ENCODE measurements at regions not wholly inside any gene's neighbourhood (a gene's known extent, or its start where the extent isn't known, plus 50 kb on each side); places are given as distances from the start of the nearest gene placed in this dataset.

DNA sequence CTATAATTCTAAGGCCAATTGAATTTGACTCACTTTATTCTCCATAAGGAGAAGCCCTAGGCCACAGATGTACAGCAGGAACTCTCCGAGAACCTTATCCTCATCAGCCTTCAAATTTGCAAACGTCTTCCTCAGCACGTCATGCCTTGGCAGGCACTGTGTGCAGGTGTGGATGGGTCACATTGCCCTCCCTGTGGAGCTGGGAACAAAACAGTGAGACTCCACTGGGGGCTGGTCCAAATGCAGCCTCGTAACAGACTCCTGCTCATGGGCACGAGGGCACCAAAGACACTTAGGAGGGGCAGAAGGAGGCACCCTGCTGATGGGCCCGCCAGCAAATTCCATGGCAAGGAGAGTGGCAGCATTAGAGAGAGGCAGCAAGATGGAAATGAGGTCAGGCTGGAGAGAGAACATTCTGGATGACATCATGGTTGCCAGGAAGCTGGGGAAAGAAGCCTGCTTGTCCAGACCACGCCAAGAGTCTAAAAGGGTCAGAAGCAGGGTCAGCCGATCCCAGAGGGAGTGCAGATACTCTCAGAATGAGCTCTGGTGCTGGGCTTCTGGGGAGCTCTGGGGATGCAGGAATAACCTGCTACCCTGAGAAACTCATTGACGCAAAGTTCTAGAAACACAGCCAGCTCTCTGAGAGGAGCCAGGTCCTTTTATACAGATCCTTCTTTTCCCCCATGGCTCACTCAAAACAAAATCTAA, 242.2 kb downstream of the B3GLCT start:
- peak in 2 of 3 donors; percentile 39 to 80 for DNase-seq

DNA sequence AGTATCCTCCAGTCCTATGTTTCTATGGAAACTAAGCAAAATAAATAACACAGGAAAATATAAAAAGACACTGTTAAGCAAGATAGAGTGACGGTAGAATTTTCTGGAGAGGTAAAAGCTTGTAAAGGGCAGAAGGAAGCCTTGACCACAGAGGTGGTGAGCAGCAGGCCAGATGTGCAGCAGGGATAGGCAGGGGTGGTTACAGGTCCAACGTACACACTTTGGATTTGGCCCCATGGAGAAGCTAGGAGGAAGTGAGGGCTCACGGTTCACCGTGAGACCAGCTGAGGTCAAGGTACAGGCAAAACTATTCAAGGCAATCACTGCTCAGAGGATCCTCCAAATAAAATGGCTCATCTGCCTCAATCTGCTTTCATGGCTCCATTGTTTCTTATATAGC, 242.8 kb downstream of the B3GLCT start:
- DNase-seq = no peak

DNA sequence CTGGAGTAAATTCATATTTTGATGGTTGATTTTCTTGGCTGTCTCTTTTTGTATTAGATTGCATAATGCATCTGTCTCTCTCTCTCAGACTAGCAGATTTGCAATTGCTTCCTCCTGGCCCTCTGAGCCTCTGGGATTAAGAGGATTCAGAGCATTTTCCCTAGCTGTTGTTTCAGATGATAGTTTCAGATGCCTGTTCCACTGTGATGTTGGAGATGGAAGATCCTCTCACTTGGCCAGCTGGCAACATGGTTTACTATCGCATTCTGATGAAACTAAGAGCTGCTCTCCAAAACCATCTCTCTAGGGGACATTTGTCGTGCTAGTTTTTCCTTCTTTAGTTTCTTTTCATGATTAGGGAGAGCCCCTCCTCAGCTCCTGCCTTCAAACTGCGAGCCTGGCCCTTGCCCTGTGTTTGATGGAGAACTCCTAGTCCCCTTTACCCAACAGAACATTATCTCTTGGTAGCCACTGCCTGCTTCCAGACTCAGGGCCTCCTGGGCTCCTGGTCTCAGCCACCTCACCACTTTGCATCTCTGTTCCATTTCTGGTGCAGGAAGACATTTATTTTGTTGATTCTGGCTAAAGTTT, 244.6 kb downstream of the B3GLCT start:
- DNase-seq = peak in 2 of 3 donors; percentile 73 to 86

DNA sequence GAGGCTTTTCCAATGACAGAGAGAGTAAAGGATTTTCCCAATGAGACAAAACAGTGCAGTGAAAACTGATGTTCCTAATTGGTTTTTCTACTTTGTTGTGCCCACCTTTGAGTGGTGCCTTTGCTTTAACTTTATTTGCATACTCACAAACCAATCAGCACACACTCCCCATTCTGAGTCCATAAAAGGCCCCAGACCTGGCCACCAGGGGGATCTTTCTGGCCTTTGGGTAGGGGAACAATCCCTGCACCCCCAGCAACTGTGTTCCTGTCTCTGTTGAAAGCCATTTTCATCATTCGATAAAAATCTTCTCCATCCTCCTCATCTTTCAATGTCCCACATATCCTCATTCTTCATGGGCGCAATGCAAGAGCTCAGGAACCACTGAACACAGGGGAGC, 252.8 kb downstream of the B3GLCT start:
- DNase-seq = no peak

DNA sequence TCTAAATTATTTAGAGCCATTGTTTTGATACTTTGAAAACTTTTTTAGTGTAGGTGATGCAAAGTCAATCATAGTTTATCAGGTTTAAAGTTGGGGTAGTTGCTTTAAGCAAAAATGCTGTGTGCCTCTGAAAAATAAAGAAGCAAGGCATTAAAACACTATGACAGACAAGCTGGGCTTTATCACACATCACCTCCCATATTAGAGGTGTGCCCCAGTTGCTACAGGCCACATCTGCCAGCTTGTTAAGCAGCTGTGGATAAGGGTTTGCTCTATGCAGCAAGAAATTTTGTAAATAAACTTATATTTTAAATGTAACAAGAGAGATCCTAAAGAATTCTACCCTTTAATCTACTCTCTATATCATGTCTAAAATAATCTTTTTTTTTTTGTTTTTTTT, 255.8 kb downstream of the B3GLCT start:
- DNase-seq = no peak

DNA sequence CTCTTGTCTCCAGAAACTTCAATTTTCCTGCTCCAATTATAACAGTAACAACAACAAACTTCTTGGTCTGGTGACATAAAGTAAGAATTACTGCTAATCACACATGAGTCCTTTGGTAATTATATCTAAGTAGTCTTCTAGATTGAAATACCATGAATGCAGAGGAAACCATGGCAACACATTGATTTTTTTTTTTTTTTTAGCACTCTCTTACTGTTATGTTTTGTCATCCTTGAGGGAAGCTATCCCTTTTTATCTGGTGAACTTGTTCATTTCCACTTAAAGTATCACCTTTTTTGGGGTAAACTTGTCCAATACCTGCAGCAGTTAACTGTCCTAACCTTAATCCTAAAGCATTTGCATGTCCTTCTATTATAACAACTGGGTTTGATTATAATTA, 256.3 kb downstream of the B3GLCT start:
- no peak for DNase-seq

DNA sequence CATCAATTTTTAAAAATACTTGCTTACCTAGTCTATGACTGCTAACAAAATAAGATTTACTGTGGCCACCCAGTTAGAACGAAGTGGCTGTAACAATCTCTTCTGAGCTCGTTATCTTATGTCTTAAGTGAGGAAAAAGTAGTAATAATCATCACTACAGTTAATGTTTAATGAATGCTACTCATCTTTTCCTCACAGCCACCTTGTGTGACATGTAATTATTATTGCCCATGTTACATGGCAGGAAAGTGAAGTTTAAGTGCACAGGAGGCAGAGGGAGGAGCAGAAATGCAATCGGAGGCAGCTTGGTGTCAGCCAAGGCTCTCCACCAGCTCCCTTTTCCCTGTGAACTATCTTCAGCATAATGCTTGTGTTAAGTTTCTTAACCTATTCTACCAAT, 260.3 kb downstream of the B3GLCT start:
- no peak for DNase-seq

DNA sequence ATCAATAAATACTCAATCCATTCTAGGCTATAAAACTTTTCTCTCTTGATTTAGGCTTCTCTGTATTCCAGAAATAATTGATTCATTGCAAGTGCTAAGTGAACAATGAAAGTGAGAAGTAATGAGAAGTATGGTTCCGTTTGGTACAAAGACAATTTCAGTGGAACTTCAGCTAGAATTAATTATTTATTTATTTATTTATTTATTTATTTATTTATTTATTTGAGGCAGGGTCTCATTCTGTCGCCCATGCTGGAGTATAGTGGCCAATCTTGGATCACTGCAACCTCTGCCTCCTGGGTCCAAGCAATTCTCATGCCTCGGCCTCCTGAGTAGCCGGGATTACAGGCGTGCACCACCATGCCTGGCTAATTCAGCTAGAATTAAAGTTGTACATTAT, 262.1 kb downstream of the B3GLCT start:
- no peak for DNase-seq

DNA sequence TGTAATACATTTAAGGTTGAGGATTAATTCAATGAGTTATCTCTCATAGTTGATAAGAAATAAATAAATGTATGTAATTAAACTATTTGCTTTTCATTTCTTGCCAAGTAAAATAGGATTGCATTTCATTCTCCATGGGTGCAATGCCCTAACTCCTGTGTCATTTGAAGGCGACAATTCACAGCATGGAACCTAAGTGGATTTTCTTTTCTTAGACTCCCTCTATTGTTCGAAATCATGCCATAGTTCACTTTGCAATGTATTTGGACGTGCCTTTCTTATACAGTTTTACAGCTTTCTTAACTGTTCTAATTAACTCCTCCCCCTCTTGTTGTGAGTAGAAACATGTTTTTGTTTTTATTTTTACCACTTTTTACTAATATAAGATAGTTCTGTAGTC, 263.0 kb downstream of the B3GLCT start:
- no peak for DNase-seq

DNA sequence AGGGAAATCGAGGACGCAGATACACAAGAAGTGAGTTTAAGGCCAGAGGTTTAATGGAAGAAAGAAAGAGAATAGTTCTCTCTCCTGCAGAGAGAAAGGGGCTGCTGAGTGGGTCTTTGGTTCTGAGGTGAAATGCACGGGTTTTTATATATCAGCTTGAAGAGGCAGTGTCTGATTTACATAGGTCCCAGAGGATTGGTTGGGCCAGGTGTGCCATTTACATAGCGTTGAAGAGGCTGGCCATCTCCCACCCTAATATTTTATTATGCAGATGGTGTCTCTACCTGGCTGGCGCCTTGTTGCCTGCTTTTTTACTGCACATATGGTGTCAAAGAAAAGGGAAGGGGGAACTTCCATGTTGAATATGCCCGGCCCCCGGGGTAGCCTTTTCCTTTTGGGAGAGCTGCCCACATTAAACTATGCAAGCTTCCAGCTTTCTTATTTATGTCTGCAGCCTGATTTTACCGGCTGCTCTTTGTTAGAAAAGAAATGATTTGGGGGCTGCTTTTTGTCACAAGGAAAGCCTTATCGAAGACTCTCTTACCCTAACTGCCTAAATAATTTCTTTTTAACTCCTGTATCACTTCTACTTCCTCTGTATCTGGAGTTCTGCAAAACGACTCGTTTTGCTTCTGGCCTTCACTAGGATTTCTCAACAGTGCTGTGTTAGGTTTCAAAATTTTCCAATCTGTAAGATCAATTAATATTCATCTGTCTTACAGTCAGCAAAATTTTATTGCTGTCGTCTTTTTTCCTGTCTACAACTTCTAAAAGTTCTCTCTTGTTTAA, 268.5 kb downstream of the B3GLCT start:
- DNase-seq = no peak

DNA sequence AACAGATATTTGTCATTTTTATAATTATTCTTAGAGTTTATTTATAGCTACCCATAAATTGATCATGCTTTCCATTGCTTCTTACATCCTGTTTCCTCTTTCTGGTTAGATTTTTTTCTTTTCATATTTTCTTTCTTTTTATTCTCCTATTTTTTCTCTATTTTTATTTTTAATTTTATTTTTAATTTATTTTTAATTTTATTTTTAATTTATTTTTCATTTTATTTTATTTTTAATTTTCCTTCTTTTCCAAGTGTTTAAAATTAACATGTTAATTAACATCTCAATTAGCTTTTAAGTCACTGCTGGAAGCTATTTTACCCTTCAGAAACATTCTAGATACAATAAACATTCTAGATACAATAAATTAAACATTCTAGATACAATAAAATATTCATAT, 269.6 kb downstream of the B3GLCT start:
- DNase-seq = no peak

DNA sequence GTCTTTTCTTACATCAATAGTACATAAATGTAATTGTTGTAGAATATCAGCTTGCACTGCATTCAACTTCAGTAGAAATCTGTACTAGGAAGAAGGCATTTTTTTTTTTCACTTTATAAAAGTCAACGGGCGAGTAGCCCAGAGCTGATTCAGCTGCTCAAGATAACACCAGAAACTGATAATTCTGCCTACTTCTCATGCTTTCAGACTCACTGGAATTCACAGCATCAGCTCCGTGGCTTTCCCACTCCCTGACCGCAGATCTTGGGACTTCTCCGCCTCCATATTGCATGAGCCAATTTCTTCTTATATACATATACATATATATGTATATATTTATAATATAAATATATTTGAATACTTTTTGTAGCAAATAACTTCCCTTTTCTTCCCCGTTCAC, 263.1 kb upstream of the RXFP2 start:
- peak; percentile 6 to 85 (median 38) for DNase-seq

DNA sequence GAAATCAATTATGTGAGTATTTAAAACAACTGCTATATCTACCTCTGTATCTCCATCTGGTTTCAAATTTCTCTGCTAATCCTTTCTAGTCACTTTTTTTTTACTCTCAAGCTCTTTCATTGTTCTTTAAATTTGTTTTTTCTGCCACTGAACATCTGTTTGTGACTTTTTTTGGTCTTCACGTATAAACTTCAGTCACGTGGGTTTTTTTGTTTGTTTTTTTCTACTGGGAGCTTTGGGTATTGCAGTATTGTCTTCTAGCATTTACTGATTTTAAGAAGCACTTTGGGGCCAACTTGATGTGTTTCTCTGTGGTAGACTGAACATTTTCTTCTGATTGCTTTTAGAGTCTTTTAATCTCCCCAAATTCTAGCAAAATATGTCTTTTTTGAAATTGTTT, 262.6 kb upstream of the RXFP2 start:
- peak; percentile 2 to 28 (median 14) for DNase-seq

DNA sequence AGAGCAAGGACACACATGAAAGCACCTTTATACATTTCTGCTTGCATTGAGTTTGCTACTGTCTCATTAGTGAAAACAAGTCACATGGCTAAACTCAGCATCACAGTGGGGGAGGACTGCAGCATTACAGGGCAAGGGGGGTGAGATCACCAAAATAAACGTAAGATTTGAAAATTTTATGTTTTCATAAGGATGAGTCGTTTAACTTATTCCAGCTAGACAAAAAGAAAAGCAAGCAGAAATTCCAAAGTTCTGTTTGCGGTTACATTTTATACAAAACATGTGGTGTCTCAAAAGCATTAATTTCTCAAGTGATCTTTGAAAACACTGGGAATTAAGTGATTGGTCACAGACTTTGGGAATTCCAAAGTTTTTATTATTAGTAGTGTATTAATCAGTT, 261.4 kb upstream of the RXFP2 start:
- DNase-seq = peak in 1 of 3 donors; percentile 85

DNA sequence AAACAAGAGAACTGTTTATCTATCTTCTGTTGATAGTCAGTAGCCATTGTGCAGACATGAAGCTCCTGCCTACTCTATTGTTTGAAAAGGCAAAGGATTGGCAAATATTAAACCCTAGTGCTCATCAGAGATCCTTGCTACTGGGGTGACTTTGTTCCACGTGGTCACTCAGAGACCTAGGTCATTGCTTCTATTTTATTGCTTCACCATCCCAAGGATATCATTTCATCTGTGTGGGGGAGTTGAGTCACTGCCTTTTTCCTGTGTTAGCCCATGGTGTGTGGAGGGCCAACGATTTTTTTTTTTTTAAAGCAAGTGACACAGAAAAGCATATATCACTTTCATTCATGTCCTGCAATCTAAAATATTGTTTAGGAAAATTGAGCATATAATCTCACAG, 254.1 kb upstream of the RXFP2 start:
- DNase-seq = no peak

DNA sequence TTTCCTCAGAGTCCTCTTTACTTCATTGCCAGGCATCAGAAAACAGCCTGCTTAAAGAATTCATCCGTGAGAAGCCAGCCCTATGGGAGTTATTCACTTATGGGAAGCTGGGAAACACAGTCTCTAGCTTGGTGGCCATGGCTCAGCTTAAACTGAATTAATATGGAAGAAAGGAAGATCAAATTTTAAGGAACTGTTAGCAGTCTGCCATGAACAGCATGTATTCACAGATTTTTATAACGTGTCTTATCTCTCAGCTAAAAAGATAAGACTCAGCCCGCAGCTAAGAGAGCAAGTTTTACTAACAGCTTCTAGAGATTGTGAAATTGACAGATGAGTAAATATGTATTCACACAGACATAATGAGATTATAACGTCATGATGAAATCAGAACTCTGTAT, 253.7 kb upstream of the RXFP2 start:
- peak in 2 of 3 donors; percentile 0 to 11 for DNase-seq

DNA sequence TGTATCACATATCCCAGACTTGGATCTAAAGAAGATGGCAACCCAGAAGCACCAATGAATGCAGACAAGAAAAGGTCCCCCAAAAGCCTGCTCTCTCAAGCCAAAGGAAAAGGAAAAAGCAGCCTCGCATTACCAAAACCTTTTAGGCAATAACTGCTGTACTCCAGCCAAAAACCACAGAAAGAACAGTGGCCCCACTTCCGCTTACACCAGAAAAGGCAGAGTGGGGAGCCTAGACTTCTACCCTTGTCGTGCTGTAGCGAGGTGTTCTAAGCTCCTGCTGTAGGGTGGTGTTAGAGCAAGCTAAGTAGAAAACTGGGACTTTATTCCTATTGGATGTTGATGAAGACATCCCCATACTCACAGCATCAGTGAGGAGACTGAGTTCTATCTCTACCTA, 244.0 kb upstream of the RXFP2 start:
- no peak for DNase-seq

DNA sequence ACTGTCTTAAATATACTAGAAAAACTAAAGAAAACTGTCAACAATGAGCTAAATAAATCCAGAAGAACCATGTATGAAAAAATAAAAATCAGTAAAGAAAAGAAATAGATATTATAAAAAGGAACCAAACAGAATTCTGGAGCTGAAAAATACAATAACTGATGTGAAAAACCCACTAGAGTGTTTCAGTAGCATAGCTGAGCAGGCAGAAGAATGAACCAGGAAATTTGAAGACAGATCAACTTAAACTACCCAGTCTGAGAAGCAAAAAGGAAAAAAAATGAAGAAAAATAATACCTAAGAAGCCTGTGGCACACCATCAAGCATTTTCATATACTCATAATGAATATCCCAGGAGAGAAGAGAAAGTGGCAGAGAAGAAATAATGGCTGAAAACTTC, 240.1 kb upstream of the RXFP2 start:
- DNase-seq = no peak

DNA sequence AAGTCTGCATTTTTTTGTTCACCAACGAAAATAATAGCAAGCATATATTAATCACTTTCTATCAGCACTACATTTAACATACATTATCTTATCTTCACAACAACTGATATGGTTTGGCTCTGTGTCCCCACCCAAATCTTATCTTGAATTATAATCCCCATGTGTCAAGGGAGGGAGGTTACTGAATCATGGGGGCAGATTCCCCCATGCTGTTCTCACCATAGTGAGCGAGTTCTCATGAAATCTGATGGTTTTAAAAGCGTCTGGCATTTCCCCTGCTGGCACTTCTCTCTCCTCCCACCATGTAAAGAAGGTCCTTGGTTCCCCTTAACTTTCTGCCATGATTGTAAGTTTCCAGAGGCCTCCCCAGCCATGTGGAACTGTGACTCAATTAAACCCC, 235.7 kb upstream of the RXFP2 start:
- no peak for DNase-seq

DNA sequence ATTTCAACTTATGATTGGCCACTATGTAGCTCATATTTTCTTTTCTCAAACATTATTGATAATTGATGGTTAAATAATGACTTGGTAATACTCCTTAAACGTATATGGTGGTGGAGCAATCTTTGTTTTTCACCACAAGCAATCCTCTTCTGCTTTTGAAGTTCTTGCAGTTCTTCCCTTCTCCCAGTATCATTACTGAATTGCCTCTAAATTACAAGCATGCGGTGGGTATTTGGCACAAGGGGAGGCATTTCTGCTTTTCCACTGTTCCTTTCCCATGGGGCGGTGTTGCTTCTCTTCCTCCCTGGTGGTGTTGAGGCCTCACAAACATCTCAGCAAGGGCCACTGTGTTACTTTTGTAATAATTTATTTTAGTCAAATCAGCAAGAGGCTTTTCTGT, 234.4 kb upstream of the RXFP2 start:
- no peak for DNase-seq

DNA sequence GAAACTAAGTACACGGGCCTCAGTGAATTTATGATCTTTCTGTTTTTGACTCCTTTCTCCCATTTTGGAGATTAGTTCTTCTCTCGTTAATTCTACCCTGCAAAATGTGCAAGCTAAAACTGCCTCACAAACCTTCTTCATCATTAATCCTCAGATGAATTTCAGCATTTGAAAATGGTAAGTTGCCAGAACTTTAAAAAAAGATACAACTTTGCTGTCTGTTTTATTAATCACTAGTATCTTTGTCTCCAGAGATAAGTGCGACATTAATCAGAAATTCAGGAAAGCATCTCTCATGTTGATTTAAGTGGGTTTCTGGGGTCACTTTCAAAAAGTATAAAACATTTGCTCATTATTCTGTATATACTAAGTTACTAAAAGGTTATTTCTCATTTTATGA, 227.0 kb upstream of the RXFP2 start:
- DNase-seq = no peak

DNA sequence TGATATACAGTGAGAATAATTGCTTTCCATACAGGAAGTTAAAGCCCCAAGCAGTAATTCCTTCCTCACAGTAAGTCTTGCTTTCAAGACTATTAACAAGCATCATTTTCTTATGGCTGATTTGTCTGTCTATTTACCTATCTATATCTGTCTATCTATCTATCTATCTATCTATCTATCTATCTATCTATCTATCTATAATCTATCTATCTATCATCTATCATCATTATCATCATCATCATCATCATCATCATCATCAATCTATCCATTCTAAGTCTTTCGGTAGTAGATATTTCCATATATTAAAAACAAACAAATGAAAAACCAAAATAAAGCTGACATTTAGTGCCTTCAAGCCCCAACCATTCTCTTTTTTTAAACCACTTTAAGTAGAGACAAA, 224.4 kb upstream of the RXFP2 start:
- no peak for DNase-seq

DNA sequence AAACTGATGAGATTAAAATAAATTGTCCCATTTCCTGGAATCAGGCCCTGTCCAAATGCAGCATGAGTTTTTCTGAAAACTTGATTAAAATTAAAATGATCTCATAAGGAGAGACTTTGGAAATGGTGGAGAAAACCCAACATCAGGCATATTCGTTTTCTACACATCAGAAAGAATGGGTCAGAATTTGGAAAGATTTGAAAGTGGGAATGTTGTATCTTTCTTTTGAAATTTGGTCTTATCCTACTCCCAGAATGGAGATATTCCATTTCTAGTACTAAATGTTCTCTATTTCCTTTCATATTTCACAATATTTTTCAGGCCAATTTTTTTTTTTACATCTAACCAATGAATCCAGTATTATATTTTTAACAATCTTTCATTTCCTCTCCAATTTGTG, 223.9 kb upstream of the RXFP2 start:
- peak in 1 of 3 donors; percentile 23 for DNase-seq
